Fibroblast of the aortic adventitia (primary cell): ENCODE measurements at regions not wholly inside any gene's neighbourhood (a gene's known extent, or its start where the extent isn't known, plus 50 kb on each side); places are given as distances from the start of the nearest gene placed in this dataset.
A peak's percentile ranks its signal among the peaks of the same experiment; 100 is the strongest.
"Not testable (repeated sequence)": the region's sequence is repeated elsewhere in the genome, so short reads cannot be mapped to it uniquely, and the experiment has no call there.

ENCODE experiments used
- DNase-seq: peaks from one replicate; pipeline ENCODE4 v3.0.0-alpha.2; 2010; ENCODE audit warnings: low read depth
- H3K4me3 ChIP-seq: 2 replicates; pipeline ENCODE4 v1.5.1; 2011; ENCODE audit warnings: low read depth, mild to moderate bottlenecking, control low read depth, low read length, moderate library complexity
- TF ChIP-seq, protein P1 (sequence below): IDR thresholded peaks from 2 replicates; pipeline ENCODE4 v1.5.1; 2011; ENCODE audit warnings: mild to moderate bottlenecking, low read length, control low read depth, inconsistent platforms; ENCODE audit not compliant: insufficient read depth

DNA sequence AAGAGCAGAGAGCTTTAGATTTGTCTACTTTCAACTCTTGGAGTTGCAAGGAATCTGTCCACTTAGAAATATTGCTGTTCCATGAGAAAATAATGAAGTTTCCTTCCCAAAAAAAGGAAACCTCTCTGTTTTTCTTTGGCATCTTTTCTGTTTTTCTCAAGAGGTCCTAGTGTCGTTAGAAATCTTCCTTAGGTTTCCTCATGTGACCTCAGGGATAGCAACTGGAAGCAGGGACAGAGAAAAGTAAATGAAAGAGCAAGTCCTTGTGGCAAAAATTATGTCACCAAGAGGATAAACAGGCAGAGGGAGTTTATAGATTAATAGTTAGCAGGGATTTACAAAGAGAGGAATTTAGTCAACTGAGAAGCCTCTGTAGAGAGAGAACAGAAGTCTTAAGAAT is 478.4 kb upstream of the ADGRL3 start:
- no peak for DNase-seq
- no peak overlapping the region for H3K4me3 ChIP-seq
- TF ChIP-seq, protein P1, sequence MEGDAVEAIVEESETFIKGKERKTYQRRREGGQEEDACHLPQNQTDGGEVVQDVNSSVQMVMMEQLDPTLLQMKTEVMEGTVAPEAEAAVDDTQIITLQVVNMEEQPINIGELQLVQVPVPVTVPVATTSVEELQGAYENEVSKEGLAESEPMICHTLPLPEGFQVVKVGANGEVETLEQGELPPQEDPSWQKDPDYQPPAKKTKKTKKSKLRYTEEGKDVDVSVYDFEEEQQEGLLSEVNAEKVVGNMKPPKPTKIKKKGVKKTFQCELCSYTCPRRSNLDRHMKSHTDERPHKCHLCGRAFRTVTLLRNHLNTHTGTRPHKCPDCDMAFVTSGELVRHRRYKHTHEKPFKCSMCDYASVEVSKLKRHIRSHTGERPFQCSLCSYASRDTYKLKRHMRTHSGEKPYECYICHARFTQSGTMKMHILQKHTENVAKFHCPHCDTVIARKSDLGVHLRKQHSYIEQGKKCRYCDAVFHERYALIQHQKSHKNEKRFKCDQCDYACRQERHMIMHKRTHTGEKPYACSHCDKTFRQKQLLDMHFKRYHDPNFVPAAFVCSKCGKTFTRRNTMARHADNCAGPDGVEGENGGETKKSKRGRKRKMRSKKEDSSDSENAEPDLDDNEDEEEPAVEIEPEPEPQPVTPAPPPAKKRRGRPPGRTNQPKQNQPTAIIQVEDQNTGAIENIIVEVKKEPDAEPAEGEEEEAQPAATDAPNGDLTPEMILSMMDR, result no peak

DNA sequence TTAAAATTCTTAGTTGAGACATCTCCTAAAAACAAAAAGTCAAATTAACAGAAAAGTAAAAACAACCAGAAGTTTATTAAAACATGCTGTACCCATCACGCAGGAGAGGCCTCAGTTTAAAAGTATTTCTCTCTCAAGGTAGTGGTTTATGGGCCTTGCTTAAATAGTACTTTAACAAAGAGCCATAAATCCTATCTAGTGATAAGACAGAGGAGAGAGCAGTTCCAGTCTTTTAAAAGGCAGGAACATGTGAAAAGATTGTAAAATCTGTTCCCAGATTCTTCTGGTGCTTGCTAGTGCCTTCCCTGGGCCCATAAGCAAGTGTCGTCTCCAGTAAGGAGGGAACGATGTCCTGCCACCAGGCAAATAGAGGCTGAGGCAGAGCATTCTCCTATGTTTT is 476.3 kb upstream of the ADGRL3 start:
- DNase-seq, result peak; percentile 25
- TF ChIP-seq, protein P1, result no peak
- no peak overlapping the region for H3K4me3 ChIP-seq

DNA sequence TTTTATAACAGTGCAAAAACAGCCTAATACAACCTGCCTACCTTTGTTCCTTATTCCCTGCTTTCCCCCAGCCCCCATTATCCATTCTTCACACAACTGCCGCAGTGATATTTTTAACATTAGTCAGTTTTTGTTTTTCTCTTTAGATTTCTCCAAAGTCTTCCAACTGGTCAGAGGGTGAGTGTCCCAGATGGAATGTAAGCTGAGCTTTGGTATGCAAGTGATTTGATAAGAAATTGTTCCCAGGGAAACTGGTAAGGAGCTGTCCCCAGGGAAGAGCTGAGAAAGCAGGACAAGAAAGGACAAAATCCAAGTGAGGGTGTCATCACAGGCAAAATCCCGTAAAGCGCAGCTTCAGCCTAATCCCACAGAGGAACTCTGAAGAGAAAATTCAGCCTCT is 475.5 kb upstream of the ADGRL3 start:
- H3K4me3 ChIP-seq, result no peak overlapping the region
- TF ChIP-seq, protein P1, result no peak
- DNase-seq, result peak; percentile 94

DNA sequence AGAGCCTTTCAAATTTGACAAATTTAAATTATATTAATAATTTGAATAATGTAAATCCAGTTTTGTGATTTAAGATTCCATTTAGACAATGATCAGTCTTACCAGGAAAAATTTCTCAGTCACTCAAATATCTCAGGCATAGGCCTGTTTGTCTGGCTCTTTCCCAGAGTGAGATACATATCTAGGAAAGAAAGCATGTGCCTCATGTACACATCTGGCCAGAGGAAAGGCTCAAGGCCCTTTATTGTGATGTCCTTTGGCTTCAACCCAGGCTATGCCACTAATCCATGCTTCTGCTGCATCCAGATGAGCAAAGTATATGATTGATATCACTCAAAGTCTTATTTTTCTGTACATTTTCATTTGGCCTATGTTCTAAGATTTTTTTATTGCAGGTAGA is 473.3 kb upstream of the ADGRL3 start:
- peak; percentile 31 for DNase-seq
- H3K4me3 ChIP-seq, result no peak overlapping the region
- TF ChIP-seq, protein P1, result no peak

DNA sequence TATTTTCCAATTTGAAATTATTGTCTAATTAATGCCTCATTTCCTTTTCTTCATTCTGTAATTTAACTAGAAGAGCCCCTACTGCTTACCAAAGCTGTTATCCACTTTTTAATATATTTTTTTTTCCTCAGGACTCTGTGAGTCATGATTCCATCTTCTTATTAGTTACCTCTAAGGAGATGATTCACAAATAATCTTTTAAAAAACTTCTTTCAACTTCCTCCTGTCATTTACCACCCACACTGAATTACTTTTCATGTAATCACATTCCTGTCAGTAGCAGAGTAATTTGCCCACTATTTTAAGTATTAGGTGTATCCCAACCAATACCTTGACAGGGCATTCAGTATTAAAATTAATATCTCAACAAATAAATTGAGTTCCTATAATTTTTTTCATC is 470.9 kb upstream of the ADGRL3 start:
- H3K4me3 ChIP-seq, result no peak overlapping the region
- no peak for DNase-seq
- TF ChIP-seq, protein P1, result no peak

DNA sequence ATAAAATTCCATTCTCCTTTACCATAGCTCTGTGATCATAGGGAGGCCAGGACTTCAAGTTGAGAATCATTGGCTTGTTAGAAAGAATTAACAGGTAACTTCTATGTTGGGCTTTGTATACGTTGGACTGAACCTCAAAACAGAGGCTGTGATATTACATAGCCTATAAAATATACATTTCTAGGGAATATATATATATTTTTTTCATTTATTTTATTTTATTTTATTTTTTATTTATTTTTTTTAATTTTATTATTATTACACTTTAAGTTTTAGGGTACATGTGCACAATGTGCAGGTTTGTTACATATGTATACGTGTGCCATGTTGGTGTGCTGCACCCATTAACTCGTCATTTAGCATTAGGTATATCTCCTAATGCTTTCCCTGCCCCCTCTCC is 470.4 kb upstream of the ADGRL3 start:
- H3K4me3 ChIP-seq, DNase-seq: not testable (repeated sequence)

DNA sequence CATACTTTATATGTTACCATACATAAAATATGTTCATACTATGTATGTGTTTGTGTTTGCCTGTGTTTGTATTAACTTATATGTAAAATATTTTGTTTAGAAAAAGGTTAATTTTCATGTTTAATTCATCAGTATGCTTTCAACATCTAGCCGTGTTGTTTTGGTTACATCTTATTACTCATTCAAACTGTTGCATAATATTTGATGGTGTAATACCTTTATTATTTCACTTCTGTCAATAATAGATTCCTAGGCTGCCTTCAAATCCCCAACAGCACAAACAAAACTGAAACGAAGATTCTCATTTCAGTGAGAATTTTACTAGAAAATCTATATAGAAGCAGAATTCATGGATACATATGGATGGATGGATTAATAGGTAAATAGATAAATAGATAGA is 462.3 kb upstream of the ADGRL3 start:
- TF ChIP-seq, protein P1, result no peak
- peak; percentile 57 for DNase-seq
- no peak overlapping the region for H3K4me3 ChIP-seq
